Right atrium auricular region (tissue), 2 donors: ENCODE measurements at regions not wholly inside any gene's neighbourhood (a gene's known extent, or its start where the extent isn't known, plus 50 kb on each side); places are given as distances from the start of the nearest gene placed in this dataset.

Experiments used
- DNase-seq: peaks from one replicate; pipeline ENCODE4 v3.0.0-alpha.2; 2019; ENCODE audit warnings: low spot score
- H3K27ac ChIP-seq, 2 donors: fragments of 200-600 bp; sonication (generic); 1 replicate in 1 of 2; 2 replicates in 1 of 2; pipeline ENCODE4 v1.5.1; 2016 to 2019
- H3K27me3 ChIP-seq, 2 donors: fragments of 200-600 bp; sonication (generic); one replicate each; pipeline versions ENCODE4 v1.5.1 to v1.6.0; 2017 to 2019
- H3K36me3 ChIP-seq: fragments of 200-600 bp; sonication (generic); one replicate; pipeline ENCODE4 v1.5.1; 2016
- H3K4me1 ChIP-seq, 2 donors: fragments of 200-600 bp; sonication (generic); one replicate each; pipeline versions ENCODE4 v1.5.1 to v1.6.0; 2017 to 2019
- H3K4me3 ChIP-seq, 2 donors: fragments of 200-600 bp; sonication (generic); 1 replicate in 1 of 2; 2 replicates in 1 of 2; pipeline ENCODE4 v1.5.1; 2017 to 2019; ENCODE audit warnings: mild to moderate bottlenecking in 1 of 2, moderate library complexity in 1 of 2
- H3K9me3 ChIP-seq, 2 donors: fragments of 200-600 bp; sonication (generic); one replicate each; pipeline ENCODE4 v1.5.1; 2019
- TF ChIP-seq, protein P1 (sequence below), 2 donors: fragments of 200-600 bp; sonication (generic); IDR thresholded peaks; one replicate each; pipeline ENCODE4 v1.5.1; 2019; ENCODE audit warnings: antibody characterized with exemption in 2 of 2

- Histone ChIP-seq H3K4me3 (no peak overlapping the region), H3K9me3 (peaks cover 2 to 6% of the 10 kb centered on the region in 2 donors), H3K36me3 (no peaks in the 10 kb centered on the region), H3K4me1 (no peaks in the 10 kb centered on the region), H3K27ac (no peak overlapping the region), H3K27me3 (no peaks in the 10 kb centered on the region)
- TF ChIP-seq, protein P1, sequence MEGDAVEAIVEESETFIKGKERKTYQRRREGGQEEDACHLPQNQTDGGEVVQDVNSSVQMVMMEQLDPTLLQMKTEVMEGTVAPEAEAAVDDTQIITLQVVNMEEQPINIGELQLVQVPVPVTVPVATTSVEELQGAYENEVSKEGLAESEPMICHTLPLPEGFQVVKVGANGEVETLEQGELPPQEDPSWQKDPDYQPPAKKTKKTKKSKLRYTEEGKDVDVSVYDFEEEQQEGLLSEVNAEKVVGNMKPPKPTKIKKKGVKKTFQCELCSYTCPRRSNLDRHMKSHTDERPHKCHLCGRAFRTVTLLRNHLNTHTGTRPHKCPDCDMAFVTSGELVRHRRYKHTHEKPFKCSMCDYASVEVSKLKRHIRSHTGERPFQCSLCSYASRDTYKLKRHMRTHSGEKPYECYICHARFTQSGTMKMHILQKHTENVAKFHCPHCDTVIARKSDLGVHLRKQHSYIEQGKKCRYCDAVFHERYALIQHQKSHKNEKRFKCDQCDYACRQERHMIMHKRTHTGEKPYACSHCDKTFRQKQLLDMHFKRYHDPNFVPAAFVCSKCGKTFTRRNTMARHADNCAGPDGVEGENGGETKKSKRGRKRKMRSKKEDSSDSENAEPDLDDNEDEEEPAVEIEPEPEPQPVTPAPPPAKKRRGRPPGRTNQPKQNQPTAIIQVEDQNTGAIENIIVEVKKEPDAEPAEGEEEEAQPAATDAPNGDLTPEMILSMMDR (IDR thresholded peaks at IDR 0.05), result peak; percentile 54 to 85
- DNase-seq, result no peak
Measured at GRCh38 chr12:111298582-111299436, 70.1 kb downstream of the PHETA1 start.

- TF ChIP-seq, protein P1 (IDR thresholded peaks at IDR 0.05), result no peak
- DNase-seq, result no peak
Measured at GRCh38 chr12:111297703-111298426, 71.0 kb downstream of the PHETA1 start.

DNA sequence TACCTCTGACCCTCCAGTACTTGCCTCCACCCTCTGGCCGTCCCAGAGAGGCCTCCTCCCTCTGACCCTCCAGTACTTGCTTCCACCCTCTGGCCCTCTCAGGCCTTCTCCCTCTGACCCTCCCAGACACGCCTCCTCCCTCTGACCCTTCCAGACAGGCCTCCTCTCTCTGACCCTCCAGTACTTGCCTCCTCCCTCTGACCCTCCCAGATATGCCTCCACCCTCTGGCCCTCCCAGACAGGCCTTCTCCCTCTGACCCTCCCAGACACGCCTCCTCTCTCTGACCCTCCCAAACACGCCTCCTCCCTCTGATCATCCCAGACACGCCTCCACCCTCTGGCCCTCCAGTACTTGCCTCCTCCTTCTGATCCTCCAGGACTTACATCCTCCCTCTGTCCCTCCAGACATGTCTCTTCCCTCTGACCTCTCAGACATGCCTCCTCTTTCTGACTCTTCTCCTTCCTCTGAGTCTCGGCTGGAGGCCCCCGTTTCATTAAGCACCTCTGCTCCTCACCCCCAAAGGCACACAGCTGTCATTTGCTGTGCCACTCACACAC, 71.9 kb downstream of the PHETA1 start:
- no peak for DNase-seq
- no peaks in the 10 kb centered on the region for H3K9me3 ChIP-seq
- TF ChIP-seq, protein P1 (IDR thresholded peaks at IDR 0.05), result no peak
- H3K27me3 ChIP-seq, result no peaks in the 10 kb centered on the region
- H3K4me3 ChIP-seq, result no peak overlapping the region
- H3K27ac ChIP-seq, result no peak overlapping the region
- no peaks in the 10 kb centered on the region for H3K4me1 ChIP-seq
- H3K36me3 ChIP-seq, result no peaks in the 10 kb centered on the region

More at GRCh38 chr12:111297703-111298426, 71.0 kb downstream of the PHETA1 start:
- no peak overlapping the region for H3K4me3 ChIP-seq
- H3K9me3 ChIP-seq, result no peaks in the 10 kb centered on the region
- H3K4me1 ChIP-seq, result no peaks in the 10 kb centered on the region
- no peaks in the 10 kb centered on the region for H3K36me3 ChIP-seq
- no peaks in the 10 kb centered on the region for H3K27me3 ChIP-seq
- no peak overlapping the region for H3K27ac ChIP-seq

GRCh38 chr12:111295176-111295575, 73.7 kb downstream of the PHETA1 start:
- Histone ChIP-seq H3K4me1 (no peaks in the 10 kb centered on the region), H3K27ac (no peak overlapping the region), H3K9me3 (no peaks in the 10 kb centered on the region), H3K4me3 (no peak overlapping the region), H3K36me3 (no peaks in the 10 kb centered on the region), H3K27me3 (no peaks in the 10 kb centered on the region)
- DNase-seq, result no peak
- TF ChIP-seq, protein P1 (IDR thresholded peaks at IDR 0.05), result no peak

GRCh38 chr12:111293266-111294009, 75.5 kb downstream of the PHETA1 start:
- H3K9me3 ChIP-seq, result no peaks in the 10 kb centered on the region
- no peak overlapping the region for H3K4me3 ChIP-seq
- TF ChIP-seq, protein P1 (IDR thresholded peaks at IDR 0.05), result no peak
- H3K36me3 ChIP-seq, result no peaks in the 10 kb centered on the region
- no peaks in the 10 kb centered on the region for H3K27me3 ChIP-seq
- no peak for DNase-seq
- no peak overlapping the region for H3K27ac ChIP-seq
- no peaks in the 10 kb centered on the region for H3K4me1 ChIP-seq
